ENCODE measurements at regions not wholly inside any gene's neighbourhood (a gene's known extent, or its start where the extent isn't known, plus 50 kb on each side); places are given as distances from the start of the nearest gene placed in this dataset.

GRCh38 chr12:18899162-18899561 is 161.2 kb downstream of the CAPZA3 start:
- DNase-seq (ENCODE audit: low read depth, low spot score), result no peak

GRCh38 chr12:18899678-18900317 is 161.9 kb downstream of the CAPZA3 start:
- DNase-seq (ENCODE audit: low read depth, low spot score), result no peak

GRCh38 chr12:18905134-18905533 is 167.2 kb downstream of the CAPZA3 start:
- DNase-seq (ENCODE audit: low read depth, low spot score), result no peak

DNA sequence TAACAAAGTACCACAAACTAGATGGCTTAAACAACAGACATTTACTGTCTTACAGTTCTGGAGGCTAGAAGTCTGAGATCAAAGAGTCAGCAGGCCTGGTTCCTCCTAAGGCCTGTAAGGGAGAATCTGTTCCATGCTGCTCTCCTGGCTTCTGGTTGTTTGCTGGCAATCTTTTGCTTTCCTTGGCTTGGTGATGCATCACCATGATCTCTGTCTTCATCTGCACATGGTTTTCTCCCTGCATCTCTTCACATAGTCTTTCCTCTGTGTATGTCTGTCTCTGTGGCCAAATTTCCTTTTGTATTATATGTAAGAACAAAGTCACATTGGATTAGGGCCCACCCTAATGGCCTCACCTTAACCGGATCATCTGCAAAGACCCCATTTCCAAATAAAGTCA is 168.5 kb downstream of the CAPZA3 start:
- DNase-seq (ENCODE audit: low read depth, low spot score), result no peak

DNA sequence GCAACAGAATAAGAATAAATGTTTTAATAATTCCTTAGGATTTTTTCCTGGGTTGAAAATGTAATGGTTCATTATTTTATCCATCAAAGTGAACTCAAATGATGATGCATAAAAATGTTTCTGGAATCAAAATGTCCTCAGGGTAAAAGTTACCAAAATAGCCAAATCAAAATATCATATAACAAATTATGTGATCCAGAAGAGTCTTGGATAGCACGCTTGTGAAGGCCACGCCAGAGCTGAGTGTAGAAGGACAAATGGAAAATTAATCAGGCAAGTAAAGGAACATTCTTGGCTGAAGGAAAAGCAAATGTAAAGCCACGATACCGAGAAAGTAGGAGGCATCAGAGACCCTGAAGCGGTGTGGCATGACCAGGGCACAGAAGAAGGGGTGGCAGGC is 169.2 kb downstream of the CAPZA3 start:
- no peak for DNase-seq (ENCODE audit: low read depth, low spot score)

DNA sequence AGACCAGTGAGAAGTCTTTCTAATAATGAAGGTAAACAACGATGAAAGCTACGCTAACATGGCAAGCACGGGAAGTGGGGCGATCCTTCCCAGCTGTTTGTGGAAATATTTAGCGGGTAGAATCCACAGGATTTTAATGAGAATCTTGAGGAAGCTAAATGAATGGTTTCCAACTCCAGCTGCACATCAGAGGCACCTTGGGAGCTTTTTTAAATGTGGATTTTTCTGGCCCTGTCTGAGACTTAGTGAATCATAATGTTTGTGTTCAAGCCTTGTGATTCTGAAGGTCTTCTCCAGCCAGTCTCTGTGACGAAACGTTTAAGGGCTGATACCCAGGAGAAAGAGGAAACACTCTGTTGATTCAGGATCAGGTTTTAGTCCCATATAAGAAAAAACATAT is 169.8 kb downstream of the CAPZA3 start:
- no peak for DNase-seq (ENCODE audit: low read depth, low spot score)

- no peak for DNase-seq (ENCODE audit: low read depth, low spot score)
These were observed 170.3 kb downstream of the CAPZA3 start for GRCh38 chr12:18908191-18908590.

- no peak for DNase-seq (ENCODE audit: low read depth, low spot score)
These were observed 182.1 kb downstream of the CAPZA3 start for GRCh38 chr12:18919871-18920511.

DNA sequence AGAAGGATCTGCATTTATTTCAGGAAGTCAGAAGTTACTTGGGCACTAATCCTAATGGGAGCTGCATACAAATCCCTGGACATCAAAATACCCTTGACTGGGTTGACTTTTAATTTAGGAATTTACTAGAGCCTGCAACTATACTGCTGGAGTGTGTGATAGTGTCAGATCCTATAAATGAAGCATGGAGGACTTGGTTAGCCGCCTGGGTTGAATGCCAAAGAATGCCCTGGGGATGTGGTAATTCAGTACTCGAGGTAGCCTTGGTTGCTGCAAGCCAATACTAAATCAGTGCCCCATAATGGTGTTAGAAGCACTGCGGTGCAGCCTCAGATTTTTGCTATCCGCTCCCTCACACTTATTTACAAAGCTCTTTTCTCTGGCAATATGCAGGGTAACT is 184.9 kb downstream of the CAPZA3 start:
- DNase-seq (ENCODE audit: low read depth, low spot score), result no peak

- no peak for DNase-seq (ENCODE audit: low read depth, low spot score)
These were observed 185.8 kb downstream of the CAPZA3 start for GRCh38 chr12:18923721-18924120.

DNA sequence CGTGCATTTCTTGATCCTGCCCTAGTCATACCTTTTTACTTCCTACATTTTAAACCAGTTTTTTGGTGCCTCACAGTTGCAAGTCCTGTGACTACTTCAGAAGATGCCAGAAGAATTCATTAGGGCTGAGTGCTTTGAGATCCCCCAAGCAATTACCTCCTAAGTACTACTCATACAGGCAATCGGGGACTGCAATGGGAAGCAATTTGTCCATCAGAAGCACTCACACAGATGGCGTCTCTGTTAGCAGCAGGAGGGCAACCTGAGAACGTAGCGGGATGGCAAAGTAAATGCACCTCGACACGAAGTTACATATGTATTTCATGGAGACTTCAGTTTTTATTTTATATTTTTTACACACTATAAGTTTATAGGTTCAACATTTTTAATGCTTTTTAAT is 188.3 kb downstream of the CAPZA3 start:
- no peak for DNase-seq (ENCODE audit: low read depth, low spot score)

DNA sequence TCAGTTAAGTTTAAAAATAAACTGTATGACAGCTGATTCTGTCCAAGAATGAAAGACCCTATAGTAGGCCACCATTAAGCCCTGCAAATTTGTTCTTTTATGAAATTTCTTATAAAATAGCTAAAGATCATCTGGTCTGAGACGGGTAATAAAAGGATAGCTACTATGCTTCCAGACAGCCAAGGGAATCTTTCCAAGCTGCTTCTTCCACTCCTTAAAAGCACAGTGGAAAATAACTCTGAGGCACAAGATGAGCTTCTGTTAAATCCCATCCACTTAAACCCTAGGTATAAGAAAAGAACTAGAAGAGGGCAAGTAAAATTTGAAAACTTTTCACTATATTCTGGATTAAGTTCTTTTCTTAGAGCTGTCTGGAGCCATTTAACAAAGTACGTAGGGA is 194.3 kb downstream of the CAPZA3 start:
- DNase-seq (ENCODE audit: low read depth, low spot score), result no peak

DNA sequence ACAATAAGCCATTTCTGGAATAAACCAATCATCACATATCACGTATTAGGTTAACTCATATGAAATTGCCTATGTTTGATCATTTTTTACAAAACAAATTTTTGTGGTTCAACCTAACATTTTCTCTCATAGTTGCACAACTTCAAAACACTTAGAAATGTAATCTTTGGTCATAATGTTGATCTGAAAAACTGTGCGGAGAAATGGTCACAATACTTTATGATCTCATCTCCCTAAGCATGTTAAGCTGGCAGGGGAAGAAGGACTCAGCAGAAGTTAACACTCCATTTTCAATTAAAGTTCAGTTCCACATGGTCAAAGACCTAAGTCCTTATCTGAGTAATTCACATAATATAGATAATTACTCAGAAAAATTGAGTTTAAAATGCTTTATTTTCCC is 194.8 kb downstream of the CAPZA3 start:
- DNase-seq (ENCODE audit: low read depth, low spot score), result no peak

DNA sequence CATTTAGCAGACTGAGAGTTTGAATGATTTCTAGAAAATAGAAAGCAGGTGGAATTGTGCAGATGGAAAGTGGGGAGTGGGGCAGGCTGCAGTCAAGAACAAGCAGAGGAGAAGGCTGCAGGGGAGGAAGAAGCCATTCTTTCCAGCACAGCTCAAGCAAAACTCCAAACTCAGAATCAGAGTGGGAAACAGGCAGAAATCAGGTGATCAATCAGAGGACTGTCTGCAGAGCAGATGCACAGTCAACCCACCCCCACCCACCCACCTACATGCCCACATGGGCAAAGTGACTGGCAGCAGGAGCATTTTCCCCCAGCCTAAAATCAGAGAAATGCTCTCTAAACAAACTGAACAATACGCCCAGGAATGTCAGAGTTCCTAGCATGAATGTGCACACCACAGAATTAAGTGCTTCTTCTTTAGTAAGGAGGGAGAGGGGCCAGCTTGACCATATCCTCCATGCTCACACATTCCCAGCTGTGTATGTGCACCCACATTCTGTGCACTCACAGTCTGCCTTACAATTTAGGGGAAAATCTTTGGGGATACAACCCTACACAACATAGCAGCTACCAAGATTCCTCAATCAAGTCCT is 194.1 kb upstream of the PLEKHA5 start:
- no peak for DNase-seq (ENCODE audit: low read depth, low spot score)

DNA sequence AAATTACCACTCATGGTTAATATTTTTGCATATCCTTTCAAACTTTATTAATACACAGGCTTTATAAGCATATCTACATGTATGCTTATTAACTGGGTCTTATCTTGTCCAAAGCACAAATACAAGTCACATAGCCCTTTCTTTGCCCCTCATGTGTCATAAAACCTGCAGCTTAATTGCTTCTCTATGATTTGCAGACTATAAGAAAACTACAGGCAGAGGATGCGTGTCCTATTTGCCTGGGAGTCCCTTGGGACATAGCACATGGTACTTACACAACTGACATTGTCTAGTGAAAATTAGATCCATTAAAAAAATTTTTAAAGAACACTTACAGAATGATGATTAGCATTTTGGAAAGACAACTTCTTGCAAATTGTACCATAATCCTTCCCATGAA is 190.5 kb upstream of the PLEKHA5 start:
- DNase-seq (ENCODE audit: low read depth, low spot score), result no peak

DNA sequence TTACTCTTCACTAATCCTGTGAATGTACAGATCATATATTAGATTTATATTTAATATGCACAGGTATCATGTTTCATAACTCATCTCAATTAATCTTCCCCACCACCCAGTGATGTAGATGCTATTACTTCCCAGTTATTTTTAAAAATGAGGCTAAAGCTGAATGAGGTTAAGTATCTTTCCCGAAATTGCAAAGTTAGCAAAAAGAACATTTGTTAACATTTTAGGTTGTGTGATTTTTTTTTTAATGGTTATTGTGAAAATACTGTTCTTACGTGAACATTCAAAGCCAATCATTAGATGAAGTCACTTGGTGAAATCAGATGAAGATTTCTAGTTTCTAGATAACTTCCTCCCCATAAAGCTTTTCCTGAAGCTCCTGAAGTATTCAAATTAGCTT is 186.9 kb upstream of the PLEKHA5 start:
- DNase-seq (ENCODE audit: low read depth, low spot score), result no peak

DNA sequence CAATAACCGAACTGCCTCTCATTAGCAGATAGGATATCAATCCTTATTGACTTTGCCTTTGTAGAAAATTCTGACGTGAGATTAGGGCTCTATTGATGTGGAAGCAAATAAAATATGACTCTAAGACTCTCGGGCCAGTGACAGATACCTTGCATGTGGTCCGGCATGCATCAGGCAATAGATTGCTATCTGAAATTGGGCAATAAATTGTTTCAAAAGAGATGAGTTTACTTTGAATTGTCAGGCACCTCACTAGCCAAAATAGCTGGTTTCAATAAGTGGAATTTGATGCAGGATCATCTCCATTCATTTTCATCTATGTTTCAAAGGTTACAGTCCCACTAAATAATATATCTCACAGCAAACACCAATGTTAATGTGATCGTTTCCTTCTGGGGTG is 186.3 kb upstream of the PLEKHA5 start:
- DNase-seq (ENCODE audit: low read depth, low spot score), result no peak

GRCh38 chr12:18946106-18946505 is 183.4 kb upstream of the PLEKHA5 start:
- DNase-seq (ENCODE audit: low read depth, low spot score), result no peak

- no peak for DNase-seq (ENCODE audit: low read depth, low spot score)
These were observed 178.3 kb upstream of the PLEKHA5 start for GRCh38 chr12:18951218-18951617.

GRCh38 chr12:18953505-18953904 is 176.0 kb upstream of the PLEKHA5 start:
- DNase-seq (ENCODE audit: low read depth, low spot score), result no peak

GRCh38 chr12:18955594-18955993 is 173.9 kb upstream of the PLEKHA5 start:
- no peak for DNase-seq (ENCODE audit: low read depth, low spot score)

DNA sequence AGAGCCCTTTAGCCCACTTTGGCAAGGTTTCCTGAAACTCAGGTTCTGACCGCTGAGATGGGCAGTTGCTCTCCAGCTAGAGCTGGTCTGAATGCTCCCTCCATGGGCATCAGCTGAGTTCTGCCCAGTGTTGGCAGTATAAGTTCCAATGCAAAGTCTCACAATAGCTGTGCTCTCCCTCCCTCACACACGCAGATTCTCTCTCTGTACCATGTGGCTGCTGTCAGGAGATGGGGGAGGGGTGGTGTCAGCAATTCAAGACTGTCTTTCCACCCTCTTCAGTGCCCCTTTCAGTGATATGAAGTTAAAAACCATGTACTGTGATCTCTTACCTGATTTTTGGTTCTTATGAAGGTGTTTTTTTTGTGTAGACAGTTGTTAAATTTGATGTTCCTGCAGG is 164.3 kb upstream of the PLEKHA5 start:
- DNase-seq (ENCODE audit: low read depth, low spot score), result no peak

- no peak for DNase-seq (ENCODE audit: low read depth, low spot score)
These were observed 162.6 kb upstream of the PLEKHA5 start for GRCh38 chr12:18966954-18967353.

Measured in ELF-1 (cell line).